Transverse colon (tissue), 4 donors: ENCODE measurements at regions not wholly inside any gene's neighbourhood (a gene's known extent, or its start where the extent isn't known, plus 50 kb on each side); places are given as distances from the start of the nearest gene placed in this dataset.

Experiments used
- DNase-seq: peaks from one replicate; pipeline ENCODE4 v3.0.0-alpha.2; 2019
- H3K27ac ChIP-seq, 4 donors: fragments of 200-600 bp; sonication (generic); 2 replicates each; pipeline ENCODE4 v1.5.1; 2016 to 2018; ENCODE audit warnings: inconsistent platforms in 4 of 4
- H3K27me3 ChIP-seq: fragments of 200-600 bp; sonication (generic); 2 replicates; pipeline ENCODE4 v1.5.1; 2017; ENCODE audit warnings: inconsistent platforms
- H3K36me3 ChIP-seq, 4 donors: fragments of 200-600 bp; sonication (generic); 2 replicates each; pipeline ENCODE4 v1.5.1; 2017 to 2019; ENCODE audit warnings: inconsistent platforms in 4 of 4
- H3K4me1 ChIP-seq, 4 donors: fragments of 200-600 bp; sonication (generic); 2 replicates each; pipeline ENCODE4 v1.5.1; 2017 to 2020; ENCODE audit warnings: inconsistent platforms in 4 of 4
- H3K4me3 ChIP-seq, 4 donors: fragments of 200-600 bp; sonication (generic); 1 replicate in 1 of 4; 2 replicates in 3 of 4; pipeline versions ENCODE4 v1.5.1 to v1.6.1; 2017 to 2019; ENCODE audit warnings: inconsistent platforms in 4 of 4
- H3K9me3 ChIP-seq, 2 donors: fragments of 200-600 bp; sonication (generic); 2 replicates each; pipeline ENCODE4 v1.5.1; 2017 to 2019; ENCODE audit warnings: inconsistent platforms in 2 of 2
- CTCF ChIP-seq, 5 experiments: fragments of 200-600 bp in 3 of 5; fragments of 450-650 bp in 2 of 5; sonication (generic) in 3 of 5; IDR thresholded peaks; 1 replicate in 2 of 5; 2 replicates in 3 of 5; pipeline ENCODE4 v1.5.1; 2016 to 2017; ENCODE audit warnings: antibody characterized with exemption in 5 of 5, inconsistent platforms in 3 of 5, mild to moderate bottlenecking in 2 of 5, moderate library complexity in 1 of 5
- EP300 ChIP-seq: sonication (generic); formaldehyde crosslinking; IDR thresholded peaks from one replicate; pipeline ENCODE4 v1.6.1; 2017; ENCODE audit warnings: antibody characterized with exemption, low read depth
- POLR2A ChIP-seq: fragments of 450-650 bp; IDR thresholded peaks from one replicate; pipeline ENCODE4 v1.6.1; 2016; ENCODE audit warnings: antibody characterized with exemption, mild to moderate bottlenecking, moderate library complexity
- POLR2AphosphoS5 ChIP-seq, 3 donors: sonication (generic); formaldehyde crosslinking; IDR thresholded peaks; one replicate each; pipeline ENCODE4 v1.6.1; 2016; ENCODE audit warnings: antibody characterized with exemption in 3 of 3
- whole genome bisulfite sequencing, 2 donors: methylation state at CpG; one replicate each; pipeline ENCODE4 v1.1.5; 2018; ENCODE audit warnings: low coverage in 1 of 2; 5-methylcytosine and 5-hydroxymethylcytosine counted together
- in situ Hi-C, 4 donors: fragments of 200-750 bp; cut with MboI; loops; one replicate each; pipeline versions ENCODE4 v1.15.0 to v1.15.1; 2017; ENCODE audit warnings: low sequenced_read_pairs in 3 of 4, low pct_ligation_motif_present in 1 of 4, low pct_unique_long_range_greater_than_20kb in 1 of 4
- intact Hi-C: fragments of 100-400 bp; cut with DNase I; formaldehyde crosslinking; loops from one replicate; pipeline ENCODE4 v1.15.1; 2023; ENCODE audit warnings: low total_unique reads

- intact Hi-C loops (no loop called here), in situ Hi-C loops (no loop called here)
- no peak for TF ChIP-seq POLR2A
- no peak for TF ChIP-seq CTCF (IDR thresholded peaks at IDR 0.05)
- TF ChIP-seq POLR2AphosphoS5 (IDR thresholded peaks at IDR 0.05): no peak
- TF ChIP-seq EP300: no peak
- DNase-seq: no peak
- H3K9me3 ChIP-seq: no peaks in the 10 kb centered on the region
- no peaks in the 10 kb centered on the region for H3K4me1 ChIP-seq
- no peaks in the 10 kb centered on the region for H3K36me3 ChIP-seq
- H3K27me3 ChIP-seq: no peaks in the 10 kb centered on the region
- no peak overlapping the region for H3K27ac ChIP-seq
- H3K4me3 ChIP-seq: no peak overlapping the region
Observed at GRCh38 chr1:79887059-79887458, 880.5 kb upstream of the ADGRL4 start.

- no peak overlapping the region for H3K27ac ChIP-seq
- no peak for DNase-seq
- H3K4me3 ChIP-seq: no peak overlapping the region
- no peaks in the 10 kb centered on the region for H3K4me1 ChIP-seq
- H3K9me3 ChIP-seq: no peaks in the 10 kb centered on the region
- no peaks in the 10 kb centered on the region for H3K27me3 ChIP-seq
- intact Hi-C loops: no loop called here
- in situ Hi-C loops: no loop called here
- no peak for TF ChIP-seq POLR2AphosphoS5 (IDR thresholded peaks at IDR 0.05)
- TF ChIP-seq CTCF (IDR thresholded peaks at IDR 0.05): no peak
- no peak for TF ChIP-seq POLR2A
- H3K36me3 ChIP-seq: no peaks in the 10 kb centered on the region
Observed at GRCh38 chr1:79885101-79885500, 878.6 kb upstream of the ADGRL4 start.

GRCh38 chr1:79877086-79877485, 870.6 kb upstream of the ADGRL4 start:
- TF ChIP-seq POLR2A (no peak), POLR2AphosphoS5 (IDR thresholded peaks at IDR 0.05) (no peak), CTCF (IDR thresholded peaks at IDR 0.05) (no peak), EP300 (no peak)

GRCh38 chr1:79875187-79875586, 868.7 kb upstream of the ADGRL4 start:
- intact Hi-C loops (no loop called here), in situ Hi-C loops (no loop called here)
- Histone ChIP-seq H3K9me3 (peaks cover 0 to 8% of the 10 kb centered on the region in 2 donors), H3K36me3 (no peaks in the 10 kb centered on the region), H3K27ac (no peak overlapping the region), H3K27me3 (no peaks in the 10 kb centered on the region), H3K4me3 (no peak overlapping the region), H3K4me1 (no peaks in the 10 kb centered on the region)
- whole genome bisulfite sequencing, 2 donors: 89% methylated on average over 4 of the region's 5 CpGs; no CpG with 5 or more reads in 1 of the 2 donors
- TF ChIP-seq EP300: no peak
- no peak for DNase-seq

More at GRCh38 chr1:79877086-79877485, 870.6 kb upstream of the ADGRL4 start:
- no peak overlapping the region for H3K4me3 ChIP-seq
- in situ Hi-C loops (no loop called here), intact Hi-C loops (no loop called here)
- peaks cover 0 to 8% of the 10 kb centered on the region in 2 donors for H3K9me3 ChIP-seq
- H3K4me1 ChIP-seq: no peaks in the 10 kb centered on the region
- no peaks in the 10 kb centered on the region for H3K27me3 ChIP-seq
- 58 to 85% methylated on average over 2 of the region's 2 CpGs for WGBS, 2 donors
- H3K36me3 ChIP-seq: no peaks in the 10 kb centered on the region
- DNase-seq: no peak
- no peak overlapping the region for H3K27ac ChIP-seq

GRCh38 chr1:79874289-79874688, 867.8 kb upstream of the ADGRL4 start:
- intact Hi-C loops (no loop called here), in situ Hi-C loops (no loop called here)
- H3K36me3 ChIP-seq: no peaks in the 10 kb centered on the region
- no peak overlapping the region for H3K4me3 ChIP-seq
- no peaks in the 10 kb centered on the region for H3K4me1 ChIP-seq
- no peaks in the 10 kb centered on the region for H3K27me3 ChIP-seq
- no peak for DNase-seq
- TF ChIP-seq POLR2A (no peak), CTCF (IDR thresholded peaks at IDR 0.05) (no peak), EP300 (no peak), POLR2AphosphoS5 (IDR thresholded peaks at IDR 0.05) (no peak)
- peaks cover 0 to 8% of the 10 kb centered on the region in 2 donors for H3K9me3 ChIP-seq
- H3K27ac ChIP-seq: no peak overlapping the region
- WGBS, 2 donors: 74 to 83% methylated on average over 3 of the region's 3 CpGs
